ENCODE measurements at regions not wholly inside any gene's neighbourhood (a gene's known extent, or its start where the extent isn't known, plus 50 kb on each side); places are given as distances from the start of the nearest gene placed in this dataset.

DNA sequence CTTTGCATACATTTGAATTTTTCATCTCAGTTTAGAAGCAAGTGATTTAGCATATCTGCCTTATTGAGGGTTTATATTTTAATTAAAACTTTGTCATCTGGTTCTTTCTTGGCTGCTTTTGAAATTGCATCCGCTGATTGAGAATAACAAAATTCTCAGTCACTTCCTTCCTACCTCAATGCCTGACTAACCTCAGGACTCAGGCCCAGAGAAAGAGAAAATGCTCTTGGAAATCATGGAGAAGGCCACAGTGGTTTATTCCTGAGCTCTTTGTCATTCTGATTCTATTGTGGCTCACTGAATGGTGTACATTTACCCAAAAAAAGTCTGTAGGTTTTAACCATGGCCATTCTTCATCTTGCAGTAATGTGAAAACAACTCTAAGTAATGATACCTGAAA is 533.9 kb downstream of the TBL1XR1 start:
- Histone ChIP-seq H3K36me3 (ENCODE audit: control insufficient read depth, insufficient read depth, low read length) (no peaks in the 10 kb centered on the region), H3K4me3 (replicated peaks; ENCODE audit: low read depth, low read length) (no peak overlapping the region), H3K27me3 (replicated peaks; ENCODE audit: control insufficient read depth, insufficient read depth, low read length) (no peaks in the 10 kb centered on the region)
- no peak for DNase-seq (ENCODE audit: extremely low read depth, insufficient read length)
- TF ChIP-seq, protein P1, sequence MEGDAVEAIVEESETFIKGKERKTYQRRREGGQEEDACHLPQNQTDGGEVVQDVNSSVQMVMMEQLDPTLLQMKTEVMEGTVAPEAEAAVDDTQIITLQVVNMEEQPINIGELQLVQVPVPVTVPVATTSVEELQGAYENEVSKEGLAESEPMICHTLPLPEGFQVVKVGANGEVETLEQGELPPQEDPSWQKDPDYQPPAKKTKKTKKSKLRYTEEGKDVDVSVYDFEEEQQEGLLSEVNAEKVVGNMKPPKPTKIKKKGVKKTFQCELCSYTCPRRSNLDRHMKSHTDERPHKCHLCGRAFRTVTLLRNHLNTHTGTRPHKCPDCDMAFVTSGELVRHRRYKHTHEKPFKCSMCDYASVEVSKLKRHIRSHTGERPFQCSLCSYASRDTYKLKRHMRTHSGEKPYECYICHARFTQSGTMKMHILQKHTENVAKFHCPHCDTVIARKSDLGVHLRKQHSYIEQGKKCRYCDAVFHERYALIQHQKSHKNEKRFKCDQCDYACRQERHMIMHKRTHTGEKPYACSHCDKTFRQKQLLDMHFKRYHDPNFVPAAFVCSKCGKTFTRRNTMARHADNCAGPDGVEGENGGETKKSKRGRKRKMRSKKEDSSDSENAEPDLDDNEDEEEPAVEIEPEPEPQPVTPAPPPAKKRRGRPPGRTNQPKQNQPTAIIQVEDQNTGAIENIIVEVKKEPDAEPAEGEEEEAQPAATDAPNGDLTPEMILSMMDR (IDR thresholded peaks at IDR 0.05; ENCODE audit: insufficient read depth, low read length, poor library complexity, severe bottlenecking) = no peak

DNA sequence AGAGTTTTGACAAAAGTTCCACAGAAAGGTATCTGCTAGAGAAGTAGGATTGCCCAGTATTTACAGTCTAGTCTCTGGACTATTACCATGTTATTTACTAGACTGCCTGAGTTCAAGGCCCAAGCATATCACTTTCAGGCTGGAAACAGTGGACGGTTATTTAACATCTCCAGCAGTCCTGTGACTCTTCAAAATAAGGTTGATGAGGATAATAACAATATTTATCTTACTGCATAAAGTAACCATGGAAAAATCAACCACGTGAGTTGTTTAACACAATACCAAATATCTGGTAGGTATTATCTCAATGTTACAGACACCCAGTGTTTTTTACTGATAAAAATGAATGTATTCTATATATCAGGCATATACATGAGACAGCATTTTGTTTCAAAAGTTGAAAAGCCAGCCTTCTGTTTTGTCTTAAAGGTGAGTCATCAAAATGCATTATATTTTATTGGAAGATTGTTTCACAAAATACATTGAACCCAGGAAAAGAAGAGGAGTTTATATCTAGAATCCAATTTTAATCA is 535.8 kb downstream of the TBL1XR1 start:
- TF ChIP-seq, protein P1 (IDR thresholded peaks at IDR 0.05; ENCODE audit: insufficient read depth, low read length, poor library complexity, severe bottlenecking) = no peak
- Histone ChIP-seq H3K36me3 (ENCODE audit: control insufficient read depth, insufficient read depth, low read length) (no peaks in the 10 kb centered on the region), H3K27me3 (replicated peaks; ENCODE audit: control insufficient read depth, insufficient read depth, low read length) (no peaks in the 10 kb centered on the region), H3K4me3 (replicated peaks; ENCODE audit: low read depth, low read length) (no peak overlapping the region)
- DNase-seq (ENCODE audit: extremely low read depth, insufficient read length) = no peak

DNA sequence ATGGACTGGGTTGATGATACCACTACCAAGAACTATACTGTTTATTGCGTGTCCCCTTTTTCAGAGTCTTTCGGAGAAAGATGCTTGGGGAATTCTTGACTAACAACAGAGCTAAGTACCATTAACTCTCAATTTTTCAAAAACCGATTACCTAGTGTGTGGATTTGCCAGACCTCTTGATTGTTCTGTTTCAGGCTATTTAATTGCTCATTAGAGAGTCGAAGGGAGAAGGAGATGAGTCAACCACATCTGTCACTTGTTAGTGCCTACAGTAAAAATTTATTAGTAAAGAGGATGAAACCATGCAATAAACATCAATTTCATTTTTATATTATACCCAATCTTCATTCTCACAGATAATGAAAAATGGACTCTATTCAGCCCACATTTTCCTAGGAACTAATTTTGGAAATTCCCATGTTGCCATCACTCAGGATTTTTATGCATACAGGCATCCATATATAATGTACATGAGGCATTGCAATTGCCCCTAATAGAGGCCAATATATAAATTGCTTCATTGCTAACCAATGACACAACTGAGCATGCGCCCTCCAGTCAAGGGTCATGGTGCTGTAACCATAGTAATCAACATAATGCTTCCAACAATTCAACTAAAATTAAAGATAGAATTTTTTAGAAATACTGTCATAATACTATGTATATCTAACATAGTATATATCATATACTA is 541.7 kb downstream of the TBL1XR1 start:
- H3K27me3 ChIP-seq (replicated peaks; ENCODE audit: control insufficient read depth, insufficient read depth, low read length) = no peaks in the 10 kb centered on the region
- no peak for DNase-seq (ENCODE audit: extremely low read depth, insufficient read length)
- no peak overlapping the region for H3K4me3 ChIP-seq (replicated peaks; ENCODE audit: low read depth, low read length)
- no peaks in the 10 kb centered on the region for H3K36me3 ChIP-seq (ENCODE audit: control insufficient read depth, insufficient read depth, low read length)
- TF ChIP-seq, protein P1 (IDR thresholded peaks at IDR 0.05; ENCODE audit: insufficient read depth, low read length, poor library complexity, severe bottlenecking) = no peak

DNA sequence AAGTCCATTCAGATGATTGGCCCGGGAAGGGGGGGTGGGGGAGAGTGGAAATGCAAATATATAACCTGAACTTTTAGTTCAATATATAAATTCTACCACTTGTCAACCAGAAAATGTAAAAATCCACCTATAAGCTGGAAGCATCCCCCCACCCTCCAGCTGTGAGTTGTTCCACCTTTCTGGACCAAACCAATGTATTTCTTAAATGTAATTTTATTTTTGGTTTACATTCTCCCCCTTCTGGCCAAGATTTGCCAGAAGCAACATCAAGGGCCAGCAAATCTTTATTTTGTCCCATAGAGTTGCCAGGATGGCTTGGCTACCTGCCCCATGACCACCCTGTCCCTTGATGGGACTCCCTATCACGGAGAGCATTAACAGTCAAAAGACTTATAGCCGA is 545.7 kb downstream of the TBL1XR1 start:
- Histone ChIP-seq H3K36me3 (ENCODE audit: control insufficient read depth, insufficient read depth, low read length) (no peaks in the 10 kb centered on the region), H3K27me3 (replicated peaks; ENCODE audit: control insufficient read depth, insufficient read depth, low read length) (no peaks in the 10 kb centered on the region), H3K4me3 (replicated peaks; ENCODE audit: low read depth, low read length) (no peak overlapping the region)
- DNase-seq (ENCODE audit: extremely low read depth, insufficient read length) = no peak
- TF ChIP-seq, protein P1 (IDR thresholded peaks at IDR 0.05; ENCODE audit: insufficient read depth, low read length, poor library complexity, severe bottlenecking) = no peak

DNA sequence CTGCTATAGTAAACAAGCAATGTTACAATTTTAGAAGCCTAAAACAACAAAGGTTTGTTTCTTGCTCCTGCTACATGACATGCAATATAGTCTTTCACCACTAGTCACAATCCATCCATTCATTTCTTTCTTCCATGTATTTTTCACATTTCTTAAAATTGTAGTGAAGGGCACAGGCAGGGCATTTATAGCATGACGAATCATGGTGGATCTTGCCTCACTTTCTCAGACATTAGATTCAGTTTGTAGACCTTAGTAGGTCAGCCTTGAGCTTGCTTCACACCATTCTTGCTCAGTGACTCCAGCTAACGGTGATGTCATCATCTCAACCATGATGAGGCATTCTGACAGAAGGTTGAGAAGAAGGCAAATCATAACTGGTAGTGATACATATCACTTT is 546.8 kb downstream of the TBL1XR1 start:
- Histone ChIP-seq H3K36me3 (ENCODE audit: control insufficient read depth, insufficient read depth, low read length) (no peaks in the 10 kb centered on the region), H3K27me3 (replicated peaks; ENCODE audit: control insufficient read depth, insufficient read depth, low read length) (no peaks in the 10 kb centered on the region), H3K4me3 (replicated peaks; ENCODE audit: low read depth, low read length) (no peak overlapping the region)
- no peak for DNase-seq (ENCODE audit: extremely low read depth, insufficient read length)
- TF ChIP-seq, protein P1 (IDR thresholded peaks at IDR 0.05; ENCODE audit: insufficient read depth, low read length, poor library complexity, severe bottlenecking) = no peak
